GM13977 (cell line): ENCODE measurements at regions not wholly inside any gene's neighbourhood (a gene's known extent, or its start where the extent isn't known, plus 50 kb on each side); places are given as distances from the start of the nearest gene placed in this dataset.
A peak's percentile ranks its signal among the peaks of the same experiment; 100 is the strongest.

Experiments used
- DNase-seq: peaks from one replicate; pipeline ENCODE4 v3.0.0; 2012; ENCODE audit warnings: low spot score
- in situ Hi-C: fragments of 300-500 bp; cut with MboI; formaldehyde crosslinking; loops from one replicate; pipeline ENCODE4 v1.12.0; 2022; ENCODE audit warnings: low sequenced_read_pairs, low pct_unique_long_range_greater_than_20kb, mixed read lengths, inconsistent platforms; ENCODE audit not compliant: unreplicated experiment
- TF ChIP-seq, protein P1 (sequence below): IDR thresholded peaks from 2 replicates; pipeline ENCODE4 v1.5.1; 2012; ENCODE audit warnings: mild to moderate bottlenecking, control low read depth; ENCODE audit not compliant: insufficient read depth; ENCODE audit errors: extremely low read depth, missing control alignments

DNA sequence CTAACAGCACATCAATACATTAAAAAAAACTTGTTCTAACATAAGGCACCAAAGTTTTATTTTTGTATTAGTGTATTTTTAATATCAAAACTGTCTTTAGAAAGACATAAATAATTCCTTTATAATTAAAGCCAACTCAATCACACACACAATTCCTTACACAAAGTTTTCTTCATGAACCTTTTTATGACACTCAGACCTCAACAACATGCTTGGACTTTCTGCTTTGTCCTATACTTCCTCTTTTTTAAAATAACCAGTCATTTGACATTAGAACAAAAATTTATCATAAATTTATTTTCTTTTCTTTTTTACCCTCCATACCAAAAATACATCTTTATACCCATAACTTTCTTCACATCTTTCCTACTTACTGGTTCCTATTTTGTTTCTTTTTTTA, 292.0 kb upstream of the ARID1B start:
- in situ Hi-C loops, result no loop called here
- no peak for DNase-seq
- TF ChIP-seq, protein P1, sequence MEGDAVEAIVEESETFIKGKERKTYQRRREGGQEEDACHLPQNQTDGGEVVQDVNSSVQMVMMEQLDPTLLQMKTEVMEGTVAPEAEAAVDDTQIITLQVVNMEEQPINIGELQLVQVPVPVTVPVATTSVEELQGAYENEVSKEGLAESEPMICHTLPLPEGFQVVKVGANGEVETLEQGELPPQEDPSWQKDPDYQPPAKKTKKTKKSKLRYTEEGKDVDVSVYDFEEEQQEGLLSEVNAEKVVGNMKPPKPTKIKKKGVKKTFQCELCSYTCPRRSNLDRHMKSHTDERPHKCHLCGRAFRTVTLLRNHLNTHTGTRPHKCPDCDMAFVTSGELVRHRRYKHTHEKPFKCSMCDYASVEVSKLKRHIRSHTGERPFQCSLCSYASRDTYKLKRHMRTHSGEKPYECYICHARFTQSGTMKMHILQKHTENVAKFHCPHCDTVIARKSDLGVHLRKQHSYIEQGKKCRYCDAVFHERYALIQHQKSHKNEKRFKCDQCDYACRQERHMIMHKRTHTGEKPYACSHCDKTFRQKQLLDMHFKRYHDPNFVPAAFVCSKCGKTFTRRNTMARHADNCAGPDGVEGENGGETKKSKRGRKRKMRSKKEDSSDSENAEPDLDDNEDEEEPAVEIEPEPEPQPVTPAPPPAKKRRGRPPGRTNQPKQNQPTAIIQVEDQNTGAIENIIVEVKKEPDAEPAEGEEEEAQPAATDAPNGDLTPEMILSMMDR, result no peak

DNA sequence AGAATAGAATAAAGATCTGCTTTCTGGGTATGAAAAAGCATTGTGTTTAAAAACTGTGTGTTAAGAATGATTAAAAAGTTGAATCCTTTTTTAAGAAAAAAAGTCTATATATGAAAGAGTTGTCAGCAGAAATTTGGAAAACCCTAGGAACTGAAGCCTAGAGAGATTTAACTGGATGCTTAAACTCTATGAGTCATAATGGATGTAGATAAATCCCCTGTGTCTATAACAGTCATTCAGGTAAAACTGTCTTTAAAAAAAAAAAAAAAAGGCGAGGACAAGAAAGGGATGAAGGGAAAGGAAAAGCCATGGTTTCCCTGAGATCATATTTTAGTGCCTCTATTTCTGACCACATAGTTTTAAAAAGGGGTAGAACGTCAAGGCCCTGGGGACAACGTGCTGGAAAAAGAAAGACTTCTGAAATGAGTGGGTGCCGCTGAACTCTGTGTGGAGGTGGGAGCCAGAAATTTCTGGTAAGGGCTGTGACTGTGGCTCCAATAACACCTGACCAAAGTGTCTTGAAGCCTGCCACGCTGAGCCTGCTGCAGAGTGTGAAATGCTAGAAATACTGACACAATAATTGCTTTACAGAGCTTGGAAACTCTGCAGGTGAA, 302.6 kb upstream of the ARID1B start:
- in situ Hi-C loops, result no loop called here

DNA sequence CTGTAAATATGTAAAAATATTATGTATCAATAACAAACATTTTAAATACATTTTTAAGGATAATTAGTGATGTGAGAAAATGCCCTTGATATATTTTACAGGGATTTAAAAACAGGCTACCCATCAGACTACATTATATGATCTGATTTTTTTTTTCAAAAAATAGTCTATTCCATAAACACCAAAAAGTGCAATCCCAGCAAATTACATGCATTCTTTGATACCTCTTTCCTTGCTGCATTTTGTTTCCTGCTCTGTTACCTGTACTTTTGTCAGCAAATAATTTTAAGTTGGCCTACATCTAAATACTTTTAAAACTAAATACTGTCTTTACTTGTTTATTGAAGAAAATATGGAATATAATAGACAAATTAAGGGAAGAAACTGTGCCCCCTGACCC, 306.2 kb upstream of the ARID1B start:
- TF ChIP-seq, protein P1, result no peak
- in situ Hi-C loops, result no loop called here
- no peak for DNase-seq

More for the DNA sequence above, 302.6 kb upstream of the ARID1B start:
- TF ChIP-seq, protein P1, result no peak
- peak; percentile 27 for DNase-seq

DNA sequence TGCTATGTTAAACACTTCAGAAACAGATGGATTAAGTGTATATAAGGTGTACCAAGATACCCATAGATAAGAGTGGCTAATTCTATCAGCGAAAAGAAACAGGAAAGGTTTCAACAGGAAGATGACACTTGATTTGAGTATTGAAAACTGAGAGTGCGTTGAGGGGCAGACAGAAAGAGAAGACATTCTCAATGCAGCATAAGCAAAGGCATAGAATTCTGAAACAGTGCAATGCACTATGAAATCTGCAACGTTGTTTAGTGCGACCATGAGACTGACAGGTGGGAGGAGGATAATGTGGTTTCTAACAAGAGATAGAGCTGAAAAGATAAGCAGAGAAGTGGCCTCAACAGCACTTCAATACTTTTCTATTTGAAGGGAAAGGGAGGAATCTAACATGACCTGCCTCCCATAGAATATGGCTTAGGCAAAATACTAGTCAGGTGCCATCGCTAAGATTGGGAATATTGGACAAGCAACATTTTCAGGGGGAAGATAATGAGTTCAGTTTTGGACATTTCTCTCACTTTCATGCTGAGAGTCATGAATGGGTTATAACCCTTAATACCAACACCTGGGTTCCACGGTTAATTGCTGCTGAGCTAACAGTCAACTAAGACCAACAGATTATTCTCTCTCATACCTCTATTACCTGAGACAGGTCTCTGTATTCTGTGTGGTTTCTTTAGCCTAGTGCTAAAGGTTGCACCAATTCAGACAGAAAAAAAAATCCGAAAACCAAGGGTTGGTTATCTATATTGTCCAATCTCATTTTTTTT, 312.9 kb upstream of the ARID1B start:
- TF ChIP-seq, protein P1, result no peak
- in situ Hi-C loops, result no loop called here
- no peak for DNase-seq

DNA sequence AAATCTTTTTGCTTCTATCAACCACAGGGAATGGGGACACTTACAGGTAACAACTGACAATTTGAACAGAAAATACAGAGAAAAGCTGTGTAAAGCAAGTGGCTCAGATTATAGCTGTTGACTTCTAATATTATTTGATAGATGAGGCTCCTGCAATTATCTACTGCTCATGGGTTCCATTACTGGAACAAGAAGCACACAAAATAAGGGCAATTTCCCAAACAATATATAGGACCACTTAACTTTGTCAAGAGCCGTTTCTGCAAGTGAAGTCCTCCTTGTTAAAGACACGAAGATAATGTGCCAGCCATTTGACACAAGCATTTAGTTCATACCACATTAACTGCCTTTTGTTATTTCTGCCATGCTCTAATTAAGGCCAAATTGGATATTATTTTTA, 315.5 kb upstream of the ARID1B start:
- DNase-seq, result no peak
- TF ChIP-seq, protein P1, result no peak
- in situ Hi-C loops, result no loop called here

DNA sequence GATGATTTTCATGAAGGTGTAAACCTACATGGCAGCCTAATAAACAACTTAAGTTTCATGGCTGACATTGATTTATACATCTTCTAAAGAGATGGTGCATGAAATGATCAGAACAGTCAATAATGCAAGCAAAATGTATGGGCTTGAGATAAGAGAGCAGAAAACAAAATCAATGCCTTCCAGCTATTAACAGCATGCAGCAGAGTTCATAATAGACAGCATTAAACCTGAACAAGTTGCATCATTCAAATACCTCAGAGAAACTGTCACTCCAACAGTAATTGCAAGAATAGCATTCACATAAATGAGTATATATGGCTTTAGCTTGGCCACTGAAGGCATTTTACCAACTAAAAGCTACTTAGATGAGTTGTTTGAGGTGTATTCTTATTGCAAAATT, 319.6 kb upstream of the ARID1B start:
- in situ Hi-C loops, result no loop called here
- no peak for DNase-seq
- TF ChIP-seq, protein P1, result no peak
